Spleen (tissue), 11 donors: ENCODE measurements at regions not wholly inside any gene's neighbourhood (a gene's known extent, or its start where the extent isn't known, plus 50 kb on each side); places are given as distances from the start of the nearest gene placed in this dataset.

Source experiments
- DNase-seq: peaks from one replicate; pipeline ENCODE4 v3.0.0-alpha.2; 2020
- H3K27ac ChIP-seq, 8 donors: fragments of 200-600 bp; sonication (generic) in 7 of 8; 1 replicate in 4 of 8; 2 replicates in 4 of 8; pipeline versions ENCODE4 v1.5.0 to v1.8.0; 2016 to 2021; ENCODE audit warnings: inconsistent platforms in 4 of 8, mild to moderate bottlenecking in 4 of 8, moderate library complexity in 1 of 8
- H3K27me3 ChIP-seq, 7 donors: fragments of 200-600 bp; sonication (generic) in 6 of 7; replicated peaks in 1 of 7; 1 replicate in 4 of 7; 2 replicates in 3 of 7; pipeline versions ENCODE4 v1.5.0 to v1.8.0; 2016 to 2021; ENCODE audit warnings: inconsistent platforms in 3 of 7, mild to moderate bottlenecking in 1 of 7
- H3K36me3 ChIP-seq, 6 donors: fragments of 200-600 bp; sonication (generic) in 5 of 6; 1 replicate in 4 of 6; 2 replicates in 2 of 6; pipeline versions ENCODE4 v1.5.0 to v1.8.0; 2016 to 2021; ENCODE audit warnings: inconsistent platforms in 2 of 6
- H3K4me1 ChIP-seq, 6 donors: fragments of 200-600 bp; sonication (generic) in 5 of 6; 1 replicate in 3 of 6; 2 replicates in 3 of 6; pipeline versions ENCODE4 v1.5.0 to v1.8.0; 2016 to 2021; ENCODE audit warnings: inconsistent platforms in 3 of 6
- H3K4me3 ChIP-seq, 8 donors: fragments of 200-600 bp; sonication (generic) in 7 of 8; 1 replicate in 4 of 8; 2 replicates in 4 of 8; pipeline versions ENCODE4 v1.5.0 to v1.8.0; 2016 to 2021; ENCODE audit warnings: inconsistent platforms in 4 of 8, mild to moderate bottlenecking in 4 of 8, moderate library complexity in 2 of 8
- H3K9me3 ChIP-seq, 8 donors: fragments of 200-600 bp; sonication (generic) in 7 of 8; 1 replicate in 4 of 8; 2 replicates in 4 of 8; pipeline versions ENCODE4 v1.5.0 to v1.8.0; 2016 to 2021; ENCODE audit warnings: inconsistent platforms in 4 of 8
- POLR2A ChIP-seq, 3 donors: fragments of 450-650 bp; IDR thresholded peaks; one replicate each; pipeline ENCODE4 v1.5.1; 2017; ENCODE audit warnings: antibody characterized with exemption in 3 of 3, mild to moderate bottlenecking in 1 of 3
- POLR2AphosphoS5 ChIP-seq, 3 donors: sonication (generic); formaldehyde crosslinking; IDR thresholded peaks; one replicate each; pipeline ENCODE4 v1.5.1; 2017; ENCODE audit warnings: antibody characterized with exemption in 3 of 3
- WGBS, 5 donors: extraction: QIAGEN DNeasy Blood & Tissue Kit in 3 of 5; methylation state at CpG; one replicate each; pipeline versions ENCODE4 v1.1.5 to v1.1.7; 2013 to 2018; 5-methylcytosine and 5-hydroxymethylcytosine counted together
- intact Hi-C: fragments of 100-400 bp; cut with DNase I; formaldehyde crosslinking; loops from one replicate; pipeline ENCODE4 v1.15.0; 2023; ENCODE audit warnings: low total_unique reads
- TF ChIP-seq, protein P1 (sequence below), 11 experiments: fragments of 200-600 bp in 7 of 11; fragments of 450-650 bp in 4 of 11; sonication (generic) in 4 of 11; IDR thresholded peaks in 8 of 11; conservative IDR thresholded peaks in 3 of 11; 1 replicate in 7 of 11; 2 replicates in 4 of 11; pipeline versions ENCODE4 v1.4.0 to v1.8.0; 2016 to 2021; ENCODE audit warnings: antibody characterized with exemption in 11 of 11, inconsistent platforms in 4 of 11, mild to moderate bottlenecking in 1 of 11
- donor health status: healthy with polysubstance abuse.
- donor health status: DM: no; HTN: no; CAD: no; lungs with moderate emphysema.
- donor health status: DM: no; HTN: no; CAD: no.
- donor health status: Bipolar disorder and iron deficiency.
- donor health status: healthy.
- donor health status: DM: no; HTN: no; CAD: no.
- donor health status: DM: yes; HTN: yes; CAD: no.

DNA sequence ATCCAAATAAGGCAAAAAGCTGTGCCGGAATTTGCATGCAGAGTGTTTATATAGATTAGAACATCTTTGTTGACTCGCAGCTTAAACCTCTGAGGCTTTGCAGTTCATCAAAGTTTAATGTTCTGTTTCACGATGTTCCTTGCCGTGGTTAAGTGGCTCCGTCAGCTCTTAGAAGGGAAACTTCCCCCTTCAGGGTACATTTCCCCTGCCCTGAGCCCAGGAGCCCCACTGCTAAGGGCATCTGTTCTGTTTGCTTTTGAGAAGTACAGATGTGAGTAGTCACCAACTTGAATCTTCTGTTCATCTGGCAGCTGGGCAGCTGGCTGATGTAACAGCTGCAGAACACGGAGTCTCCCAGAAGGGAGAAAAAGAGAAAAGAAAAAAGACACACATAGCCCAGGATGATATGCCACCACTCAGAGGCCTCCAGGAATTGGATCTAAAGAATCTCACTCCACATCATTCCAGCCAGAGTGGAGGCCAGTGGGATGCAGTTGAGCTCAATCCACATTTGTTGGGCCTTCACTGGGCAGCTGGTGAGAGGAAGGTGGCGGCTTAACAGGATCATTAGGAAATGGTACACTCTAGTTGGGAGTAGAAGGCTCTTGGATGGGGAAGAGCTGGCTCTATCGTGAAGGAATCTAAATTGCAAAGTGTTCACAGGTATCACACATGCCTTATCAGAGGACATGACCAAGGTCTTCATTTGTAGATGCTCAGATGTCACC, 178.7 kb upstream of the RBPJ start:
- DNase-seq: no peak
- Histone ChIP-seq H3K27me3 (no peaks in the 10 kb centered on the region), H3K36me3 (no peaks in the 10 kb centered on the region), H3K27ac (peak overlapping the region in 5 of 8 donors; percentile 39 to 79 (median 70)), H3K4me1 (peaks cover 0 to 8% (median 0%) of the 10 kb centered on the region in 6 donors), H3K9me3 (no peaks in the 10 kb centered on the region), H3K4me3 (no peak overlapping the region)
- WGBS, 5 donors: 46 to 61% (median 51%) methylated on average over 8 of the region's 8 CpGs
- intact Hi-C loops: no loop called here
- TF ChIP-seq POLR2AphosphoS5 (IDR thresholded peaks at IDR 0.05) (peak in 1 of 3 donors; percentile 63), POLR2A (IDR thresholded peaks at IDR 0.05) (no peak)

DNA sequence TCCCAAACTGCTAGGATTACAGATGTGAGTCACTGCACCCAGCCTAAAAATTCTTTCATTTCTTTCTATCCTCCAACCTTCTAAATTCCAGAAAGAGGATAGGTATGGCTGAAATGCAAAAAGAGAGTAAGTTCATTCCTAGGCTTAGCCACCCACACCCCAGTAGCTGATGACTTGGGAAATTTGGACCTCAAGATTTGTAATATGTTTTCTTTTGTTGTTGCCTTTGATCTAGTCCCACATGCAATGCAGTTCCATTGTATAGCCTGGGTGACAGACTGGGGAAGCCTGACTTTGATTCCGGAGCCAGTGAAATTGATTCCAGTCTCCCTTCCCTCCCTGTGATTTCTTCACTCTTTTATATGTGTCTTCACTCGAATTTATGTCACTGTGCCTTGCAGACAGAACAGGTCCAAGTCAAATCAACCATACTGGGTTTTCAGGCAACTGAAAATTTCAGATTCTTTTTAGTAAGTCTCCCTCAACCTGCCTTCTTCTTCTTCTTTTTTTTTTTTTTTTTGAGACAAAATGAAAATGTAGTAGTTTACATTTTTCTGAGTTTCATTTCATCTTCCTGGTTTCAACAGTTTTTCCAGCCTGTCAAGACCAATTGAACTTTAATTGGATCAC, 176.2 kb upstream of the RBPJ start:
- TF ChIP-seq, protein P1, sequence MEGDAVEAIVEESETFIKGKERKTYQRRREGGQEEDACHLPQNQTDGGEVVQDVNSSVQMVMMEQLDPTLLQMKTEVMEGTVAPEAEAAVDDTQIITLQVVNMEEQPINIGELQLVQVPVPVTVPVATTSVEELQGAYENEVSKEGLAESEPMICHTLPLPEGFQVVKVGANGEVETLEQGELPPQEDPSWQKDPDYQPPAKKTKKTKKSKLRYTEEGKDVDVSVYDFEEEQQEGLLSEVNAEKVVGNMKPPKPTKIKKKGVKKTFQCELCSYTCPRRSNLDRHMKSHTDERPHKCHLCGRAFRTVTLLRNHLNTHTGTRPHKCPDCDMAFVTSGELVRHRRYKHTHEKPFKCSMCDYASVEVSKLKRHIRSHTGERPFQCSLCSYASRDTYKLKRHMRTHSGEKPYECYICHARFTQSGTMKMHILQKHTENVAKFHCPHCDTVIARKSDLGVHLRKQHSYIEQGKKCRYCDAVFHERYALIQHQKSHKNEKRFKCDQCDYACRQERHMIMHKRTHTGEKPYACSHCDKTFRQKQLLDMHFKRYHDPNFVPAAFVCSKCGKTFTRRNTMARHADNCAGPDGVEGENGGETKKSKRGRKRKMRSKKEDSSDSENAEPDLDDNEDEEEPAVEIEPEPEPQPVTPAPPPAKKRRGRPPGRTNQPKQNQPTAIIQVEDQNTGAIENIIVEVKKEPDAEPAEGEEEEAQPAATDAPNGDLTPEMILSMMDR (IDR thresholded peaks at IDR 0.05 in 8 of 11, conservative IDR thresholded peaks at IDR 0.05 in 3 of 11): no peak
- no peak for TF ChIP-seq POLR2A (IDR thresholded peaks at IDR 0.05)
- no peak for TF ChIP-seq POLR2AphosphoS5 (IDR thresholded peaks at IDR 0.05)
- 67 to 81% (median 77%) methylated on average over 2 of the region's 2 CpGs for WGBS, 5 donors
- no peaks in the 10 kb centered on the region for H3K9me3 ChIP-seq
- H3K4me1 ChIP-seq: peaks cover 0 to 8% (median 0%) of the 10 kb centered on the region in 6 donors
- intact Hi-C loops: no loop called here
- H3K27ac ChIP-seq: peak overlapping the region in 3 of 8 donors; percentile 8 to 46 (median 30)
- no peaks in the 10 kb centered on the region for H3K36me3 ChIP-seq
- no peaks in the 10 kb centered on the region for H3K27me3 ChIP-seq
- no peak overlapping the region for H3K4me3 ChIP-seq
- no peak for DNase-seq

DNA sequence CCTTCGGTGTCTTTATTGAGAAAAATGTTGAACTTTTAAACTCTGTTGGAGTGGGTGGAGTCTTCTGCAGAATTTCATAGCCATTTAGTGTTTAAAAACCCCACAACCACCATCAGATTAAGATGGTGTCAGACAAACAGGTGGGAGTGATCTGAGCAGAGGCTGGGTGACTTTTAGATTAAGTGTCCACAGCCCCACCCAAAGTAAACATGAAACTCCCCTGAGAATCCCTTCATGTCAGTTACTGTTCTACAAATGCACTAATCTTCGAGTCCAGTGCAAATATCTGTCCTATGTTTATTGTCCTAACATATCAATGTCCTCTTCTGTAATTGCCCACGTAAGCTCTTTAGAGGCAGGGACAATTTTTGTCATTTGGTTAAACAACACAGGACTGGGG, 175.6 kb upstream of the RBPJ start:
- Histone ChIP-seq H3K36me3 (no peaks in the 10 kb centered on the region), H3K27me3 (no peaks in the 10 kb centered on the region), H3K4me1 (peaks cover 0 to 8% (median 0%) of the 10 kb centered on the region in 6 donors), H3K4me3 (no peak overlapping the region), H3K27ac (peak overlapping the region in 1 of 8 donors; percentile 8), H3K9me3 (no peaks in the 10 kb centered on the region)
- intact Hi-C loops: no loop called here
- 53 to 78% (median 69%) methylated on average over 3 of the region's 3 CpGs for whole genome bisulfite sequencing, 5 donors
- no peak for DNase-seq
- TF ChIP-seq POLR2A (IDR thresholded peaks at IDR 0.05): no peak
- TF ChIP-seq POLR2AphosphoS5 (IDR thresholded peaks at IDR 0.05): no peak
- TF ChIP-seq, protein P1 (IDR thresholded peaks at IDR 0.05 in 8 of 11, conservative IDR thresholded peaks at IDR 0.05 in 3 of 11): no peak

DNA sequence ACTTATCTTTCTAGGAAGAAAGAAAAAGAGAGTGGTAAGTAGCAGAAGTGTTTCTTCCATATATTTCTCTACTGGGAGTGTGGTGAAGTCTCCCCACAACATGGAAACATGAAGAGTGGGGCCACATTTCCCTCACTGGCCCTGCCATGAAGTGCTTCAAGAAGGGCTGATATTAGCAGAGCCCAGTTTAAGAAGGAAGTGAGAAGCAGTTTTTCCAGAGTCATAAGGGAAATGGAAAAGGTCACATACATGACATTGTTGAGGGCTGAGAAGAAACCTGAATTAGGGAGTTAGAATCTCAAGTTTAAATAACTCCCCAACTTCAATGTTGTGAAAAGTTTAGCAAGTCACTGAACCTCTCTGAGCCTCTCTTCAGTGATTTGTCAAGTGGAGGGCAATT, 171.9 kb upstream of the RBPJ start:
- Histone ChIP-seq H3K4me1 (no peaks in the 10 kb centered on the region), H3K9me3 (no peaks in the 10 kb centered on the region), H3K4me3 (no peak overlapping the region), H3K27me3 (no peaks in the 10 kb centered on the region), H3K36me3 (no peaks in the 10 kb centered on the region), H3K27ac (no peak overlapping the region)
- TF ChIP-seq POLR2AphosphoS5 (IDR thresholded peaks at IDR 0.05): no peak
- TF ChIP-seq, protein P1 (IDR thresholded peaks at IDR 0.05 in 8 of 11, conservative IDR thresholded peaks at IDR 0.05 in 3 of 11): no peak
- intact Hi-C loops: no loop called here
- DNase-seq: no peak
